ENCODE measurements at regions not wholly inside any gene's neighbourhood (a gene's known extent, or its start where the extent isn't known, plus 50 kb on each side); places are given as distances from the start of the nearest gene placed in this dataset.
A peak's percentile ranks its signal among the peaks of the same experiment; 100 is the strongest.

- DNase-seq, result no peak
Measured at GRCh38 chrX:39452401-39452800, 645.4 kb downstream of the BCOR start.

- no peak for DNase-seq
Measured at GRCh38 chrX:39453889-39454621, 643.7 kb downstream of the BCOR start.

GRCh38 chrX:39456894-39457604, 640.7 kb downstream of the BCOR start:
- no peak for DNase-seq

GRCh38 chrX:39458779-39459178, 639.0 kb downstream of the BCOR start:
- no peak for DNase-seq

- DNase-seq, result no peak
Measured at GRCh38 chrX:39459204-39459603, 638.6 kb downstream of the BCOR start.

GRCh38 chrX:39459952-39460351, 637.8 kb downstream of the BCOR start:
- no peak for DNase-seq

GRCh38 chrX:39460499-39460898, 637.3 kb downstream of the BCOR start:
- no peak for DNase-seq

GRCh38 chrX:39462835-39463234, 634.9 kb downstream of the BCOR start:
- DNase-seq, result no peak

- no peak for DNase-seq
Measured at GRCh38 chrX:39464253-39464652, 633.5 kb downstream of the BCOR start.

- no peak for DNase-seq
Measured at GRCh38 chrX:39465467-39465866, 632.3 kb downstream of the BCOR start.

GRCh38 chrX:39465906-39466305, 631.9 kb downstream of the BCOR start:
- no peak for DNase-seq

GRCh38 chrX:39469126-39469525, 628.6 kb downstream of the BCOR start:
- no peak for DNase-seq

GRCh38 chrX:39470588-39471407, 627.0 kb downstream of the BCOR start:
- DNase-seq, result no peak

- no peak for DNase-seq
Measured at GRCh38 chrX:39472161-39472560, 625.6 kb downstream of the BCOR start.

GRCh38 chrX:39473812-39474211, 623.9 kb downstream of the BCOR start:
- DNase-seq, result no peak

GRCh38 chrX:39475372-39475771, 622.4 kb downstream of the BCOR start:
- no peak for DNase-seq

- no peak for DNase-seq
Measured at GRCh38 chrX:39476604-39477021, 621.1 kb downstream of the BCOR start.

GRCh38 chrX:39477031-39477761, 620.6 kb downstream of the BCOR start:
- DNase-seq, result peak; percentile 33

- peak; percentile 24 for DNase-seq
Measured at GRCh38 chrX:39477762-39478120, 620.0 kb downstream of the BCOR start.

GRCh38 chrX:39479856-39480255, 617.9 kb downstream of the BCOR start:
- no peak for DNase-seq

- DNase-seq, result no peak
Measured at GRCh38 chrX:39480963-39481362, 616.8 kb downstream of the BCOR start.

GRCh38 chrX:39481621-39482020, 616.1 kb downstream of the BCOR start:
- DNase-seq, result no peak
